Fibroblast of the aortic adventitia (primary cell): ENCODE measurements at regions not wholly inside any gene's neighbourhood (a gene's known extent, or its start where the extent isn't known, plus 50 kb on each side); places are given as distances from the start of the nearest gene placed in this dataset.

Source experiments
- DNase-seq: peaks from one replicate; pipeline ENCODE4 v3.0.0-alpha.2; 2010; ENCODE audit warnings: low read depth
- H3K4me3 ChIP-seq: 2 replicates; pipeline ENCODE4 v1.5.1; 2011; ENCODE audit warnings: low read depth, mild to moderate bottlenecking, control low read depth, low read length, moderate library complexity
- TF ChIP-seq, protein P1 (sequence below): IDR thresholded peaks from 2 replicates; pipeline ENCODE4 v1.5.1; 2011; ENCODE audit warnings: mild to moderate bottlenecking, low read length, control low read depth, inconsistent platforms; ENCODE audit not compliant: insufficient read depth

GRCh38 chr10:124198871-124199270 lies 105.5 kb upstream of the CHST15 start:
- DNase-seq: no peak
- TF ChIP-seq, protein P1, sequence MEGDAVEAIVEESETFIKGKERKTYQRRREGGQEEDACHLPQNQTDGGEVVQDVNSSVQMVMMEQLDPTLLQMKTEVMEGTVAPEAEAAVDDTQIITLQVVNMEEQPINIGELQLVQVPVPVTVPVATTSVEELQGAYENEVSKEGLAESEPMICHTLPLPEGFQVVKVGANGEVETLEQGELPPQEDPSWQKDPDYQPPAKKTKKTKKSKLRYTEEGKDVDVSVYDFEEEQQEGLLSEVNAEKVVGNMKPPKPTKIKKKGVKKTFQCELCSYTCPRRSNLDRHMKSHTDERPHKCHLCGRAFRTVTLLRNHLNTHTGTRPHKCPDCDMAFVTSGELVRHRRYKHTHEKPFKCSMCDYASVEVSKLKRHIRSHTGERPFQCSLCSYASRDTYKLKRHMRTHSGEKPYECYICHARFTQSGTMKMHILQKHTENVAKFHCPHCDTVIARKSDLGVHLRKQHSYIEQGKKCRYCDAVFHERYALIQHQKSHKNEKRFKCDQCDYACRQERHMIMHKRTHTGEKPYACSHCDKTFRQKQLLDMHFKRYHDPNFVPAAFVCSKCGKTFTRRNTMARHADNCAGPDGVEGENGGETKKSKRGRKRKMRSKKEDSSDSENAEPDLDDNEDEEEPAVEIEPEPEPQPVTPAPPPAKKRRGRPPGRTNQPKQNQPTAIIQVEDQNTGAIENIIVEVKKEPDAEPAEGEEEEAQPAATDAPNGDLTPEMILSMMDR: no peak
- no peak overlapping the region for H3K4me3 ChIP-seq

DNA sequence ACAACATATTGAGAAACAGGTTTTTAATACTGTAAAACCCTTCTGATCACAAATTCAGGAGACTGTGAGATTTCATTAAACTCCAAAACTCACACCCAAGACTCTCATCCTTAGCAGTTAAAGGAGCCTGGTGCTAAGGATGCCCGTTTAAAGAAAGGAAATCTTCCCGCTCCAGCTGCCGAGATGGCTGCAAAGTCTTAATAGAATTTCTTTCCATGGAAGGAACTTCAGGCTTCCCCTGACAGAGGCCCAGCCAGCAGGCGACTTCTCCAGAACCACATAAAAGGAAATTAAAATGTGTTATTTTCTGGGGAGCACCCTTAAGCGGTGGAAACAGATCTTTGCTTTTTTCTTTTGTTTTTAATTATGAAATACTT lies 104.7 kb upstream of the CHST15 start:
- TF ChIP-seq, protein P1: no peak
- DNase-seq: no peak
- no peak overlapping the region for H3K4me3 ChIP-seq

- DNase-seq: no peak
- TF ChIP-seq, protein P1: no peak
- H3K4me3 ChIP-seq: no peak overlapping the region
Observed at GRCh38 chr10:124197371-124198124, 104.2 kb upstream of the CHST15 start.

- DNase-seq: no peak
- no peak overlapping the region for H3K4me3 ChIP-seq
- TF ChIP-seq, protein P1: no peak
Observed at GRCh38 chr10:124196659-124197058, 103.3 kb upstream of the CHST15 start.

DNA sequence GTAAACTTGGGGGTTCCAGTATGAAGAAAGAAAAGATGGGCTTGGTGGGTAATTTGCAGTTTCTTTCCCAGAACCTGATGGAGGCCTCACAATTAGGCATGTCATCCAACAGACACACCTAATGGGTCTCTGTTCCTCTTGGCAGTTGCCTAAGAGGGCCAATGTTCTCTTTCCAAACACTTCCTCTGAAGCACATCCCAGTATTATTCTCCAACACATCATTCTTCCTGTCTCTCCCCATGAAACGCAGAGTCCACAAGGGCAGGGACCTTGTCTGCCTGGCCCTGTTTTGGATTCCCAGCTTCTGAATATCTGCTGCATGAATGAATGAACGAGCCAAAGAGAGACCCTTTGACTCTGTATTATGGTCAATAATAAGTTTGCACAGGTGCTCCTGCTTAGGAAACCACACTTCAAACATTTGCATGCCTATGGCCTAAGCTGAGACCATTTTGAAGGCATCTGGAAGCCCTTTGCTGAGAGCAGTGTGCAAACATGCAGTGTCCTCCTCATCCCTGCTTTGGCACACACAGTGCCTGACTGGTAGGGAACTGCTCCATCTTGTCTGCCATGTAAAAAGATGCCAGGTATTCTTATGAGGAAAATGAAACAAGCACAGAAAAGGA lies 100.9 kb upstream of the CHST15 start:
- TF ChIP-seq, protein P1: no peak
- no peak overlapping the region for H3K4me3 ChIP-seq
- DNase-seq: no peak

DNA sequence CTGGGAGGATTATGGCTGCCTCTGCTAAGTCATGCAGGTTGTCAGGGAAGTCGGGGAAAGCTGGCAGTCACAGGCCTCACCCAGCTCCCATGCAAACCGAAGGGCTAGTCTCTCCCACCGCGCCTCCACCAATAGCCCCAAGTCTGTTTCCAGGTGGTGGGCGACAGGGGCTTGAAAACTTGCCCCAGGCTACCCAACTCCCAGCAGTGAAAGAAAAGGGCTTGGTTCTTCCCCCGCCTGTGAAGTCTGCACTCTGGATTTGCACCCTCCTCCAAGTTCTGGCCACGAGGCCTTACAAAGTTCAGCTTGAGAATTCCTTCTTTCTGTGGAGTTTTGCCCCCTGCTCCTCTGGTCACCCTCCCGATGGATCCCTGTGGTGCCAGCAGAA lies 99.9 kb upstream of the CHST15 start:
- TF ChIP-seq, protein P1: no peak
- no peak for DNase-seq
- no peak overlapping the region for H3K4me3 ChIP-seq
